Lung (tissue), 11 donors: ENCODE measurements at regions not wholly inside any gene's neighbourhood (a gene's known extent, or its start where the extent isn't known, plus 50 kb on each side); places are given as distances from the start of the nearest gene placed in this dataset.

Experiments
- ATAC-seq: fragments of 200-7000 bp; cut with Tn5 transposase; one replicate; pipeline ENCODE4 v1.9.1; 2020; ENCODE audit warnings: moderate number of reproducible peaks; ENCODE audit not compliant: insufficient read depth, low FRiP score
- DNase-seq, 3 donors: peaks; one replicate each; pipeline ENCODE4 v3.0.0-alpha.2; 2013 to 2017
- H3K27ac ChIP-seq, 2 donors: one replicate each; pipeline ENCODE4 v1.5.1; 2013; ENCODE audit warnings: mild to moderate bottlenecking in 2 of 2, moderate library complexity in 2 of 2, control low read depth in 1 of 2, inconsistent platforms in 1 of 2, low read depth in 1 of 2, low read length in 1 of 2
- H3K27me3 ChIP-seq, 3 donors: one replicate each; pipeline ENCODE4 v1.5.1; 2013; ENCODE audit warnings: low read length in 2 of 3; ENCODE audit not compliant: control insufficient read depth in 3 of 3, insufficient read depth in 3 of 3
- H3K36me3 ChIP-seq, 4 donors: one replicate each; pipeline ENCODE4 v1.5.1; 2013; ENCODE audit warnings: low read length in 4 of 4, mild to moderate bottlenecking in 1 of 4, moderate library complexity in 1 of 4; ENCODE audit not compliant: control insufficient read depth in 4 of 4, insufficient read depth in 4 of 4
- H3K4me1 ChIP-seq, 5 donors: one replicate each; pipeline ENCODE4 v1.5.1; 2013; ENCODE audit warnings: low read length in 5 of 5, mild to moderate bottlenecking in 2 of 5, moderate library complexity in 1 of 5; ENCODE audit not compliant: control insufficient read depth in 5 of 5, insufficient read depth in 5 of 5
- H3K4me3 ChIP-seq: one replicate; pipeline ENCODE4 v1.5.1; 2013; ENCODE audit warnings: mild to moderate bottlenecking, control low read depth, moderate library complexity
- H3K9ac ChIP-seq, 2 donors: one replicate each; pipeline ENCODE4 v1.5.1; 2013; ENCODE audit warnings: low read length in 2 of 2, control low read depth in 1 of 2; ENCODE audit not compliant: insufficient read depth in 1 of 2
- H3K9me3 ChIP-seq, 4 donors: one replicate each; pipeline ENCODE4 v1.5.1; 2013; ENCODE audit warnings: low read length in 3 of 4, mild to moderate bottlenecking in 1 of 4, moderate library complexity in 1 of 4; ENCODE audit not compliant: control insufficient read depth in 4 of 4, insufficient read depth in 3 of 4
- WGBS, 2 donors: extraction: QIAGEN DNeasy Blood & Tissue Kit; methylation state at CpG; one replicate each; pipeline ENCODE4 v1.1.7; 2013; 5-methylcytosine and 5-hydroxymethylcytosine counted together
- TF ChIP-seq, protein P1 (sequence below): IDR thresholded peaks from 2 replicates; pipeline ENCODE4 v1.5.1; 2012; ENCODE audit warnings: mild to moderate bottlenecking; ENCODE audit errors: control extremely low read depth, extremely low read depth
- donor health status: control.
- donor health status: control.
- donor health status: Bipolar disorder and iron deficiency.
- donor health status: healthy.
- donor health status: DM: yes; HTN: yes; CAD: no.

- H3K4me3 ChIP-seq, result no peak overlapping the region
- peaks cover 0 to 3% (median 0%) of the 10 kb centered on the region in 4 donors for H3K36me3 ChIP-seq
- TF ChIP-seq, protein P1, sequence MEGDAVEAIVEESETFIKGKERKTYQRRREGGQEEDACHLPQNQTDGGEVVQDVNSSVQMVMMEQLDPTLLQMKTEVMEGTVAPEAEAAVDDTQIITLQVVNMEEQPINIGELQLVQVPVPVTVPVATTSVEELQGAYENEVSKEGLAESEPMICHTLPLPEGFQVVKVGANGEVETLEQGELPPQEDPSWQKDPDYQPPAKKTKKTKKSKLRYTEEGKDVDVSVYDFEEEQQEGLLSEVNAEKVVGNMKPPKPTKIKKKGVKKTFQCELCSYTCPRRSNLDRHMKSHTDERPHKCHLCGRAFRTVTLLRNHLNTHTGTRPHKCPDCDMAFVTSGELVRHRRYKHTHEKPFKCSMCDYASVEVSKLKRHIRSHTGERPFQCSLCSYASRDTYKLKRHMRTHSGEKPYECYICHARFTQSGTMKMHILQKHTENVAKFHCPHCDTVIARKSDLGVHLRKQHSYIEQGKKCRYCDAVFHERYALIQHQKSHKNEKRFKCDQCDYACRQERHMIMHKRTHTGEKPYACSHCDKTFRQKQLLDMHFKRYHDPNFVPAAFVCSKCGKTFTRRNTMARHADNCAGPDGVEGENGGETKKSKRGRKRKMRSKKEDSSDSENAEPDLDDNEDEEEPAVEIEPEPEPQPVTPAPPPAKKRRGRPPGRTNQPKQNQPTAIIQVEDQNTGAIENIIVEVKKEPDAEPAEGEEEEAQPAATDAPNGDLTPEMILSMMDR, result no peak
- H3K4me1 ChIP-seq, result no peaks in the 10 kb centered on the region
- 63 to 72% methylated on average over 8 of the region's 8 CpGs for WGBS, 2 donors
- ATAC-seq, result no peak
- no peaks in the 10 kb centered on the region for H3K27me3 ChIP-seq
- no peak for DNase-seq
- H3K27ac ChIP-seq, result no peak overlapping the region
- H3K9me3 ChIP-seq, result peaks cover 0 to 23% (median 0%) of the 10 kb centered on the region in 4 donors
- H3K9ac ChIP-seq, result no peak overlapping the region
Measured at GRCh38 chr14:104516906-104517305, 62.7 kb upstream of the C14orf180 start.

- no peaks in the 10 kb centered on the region for H3K27me3 ChIP-seq
- no peak overlapping the region for H3K9ac ChIP-seq
- peaks cover 0 to 3% (median 0%) of the 10 kb centered on the region in 4 donors for H3K36me3 ChIP-seq
- ATAC-seq, result no peak
- no peak overlapping the region for H3K4me3 ChIP-seq
- peaks cover 0 to 23% (median 0%) of the 10 kb centered on the region in 4 donors for H3K9me3 ChIP-seq
- TF ChIP-seq, protein P1, result no peak
- 82 to 85% methylated on average over 8 of the region's 8 CpGs for WGBS, 2 donors
- H3K4me1 ChIP-seq, result no peaks in the 10 kb centered on the region
- DNase-seq, result no peak
- no peak overlapping the region for H3K27ac ChIP-seq
Measured at GRCh38 chr14:104517426-104517825, 62.1 kb upstream of the C14orf180 start.

DNA sequence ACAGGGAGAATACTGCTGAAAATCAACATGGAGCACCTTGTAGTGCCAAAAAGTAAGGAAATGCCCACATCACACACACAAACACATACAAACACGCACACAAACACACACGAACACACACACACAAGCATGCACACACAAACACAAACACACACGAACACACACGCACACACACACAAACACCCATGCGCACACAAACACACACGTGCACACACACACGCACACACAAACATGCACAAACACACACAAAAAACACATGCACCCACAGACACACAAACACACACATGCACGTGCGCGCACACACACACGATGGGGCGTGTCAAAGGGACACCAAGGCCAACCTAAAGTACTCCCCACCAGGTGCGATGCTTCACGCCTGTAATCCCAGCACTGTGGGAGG is 61.7 kb upstream of the C14orf180 start:
- peaks cover 0 to 23% (median 0%) of the 10 kb centered on the region in 4 donors for H3K9me3 ChIP-seq
- no peak overlapping the region for H3K9ac ChIP-seq
- no peaks in the 10 kb centered on the region for H3K4me1 ChIP-seq
- TF ChIP-seq, protein P1, result no peak
- H3K27ac ChIP-seq, result no peak overlapping the region
- H3K4me3 ChIP-seq, result no peak overlapping the region
- ATAC-seq (no peak), DNase-seq (no peak)
- peaks cover 0 to 3% (median 0%) of the 10 kb centered on the region in 4 donors for H3K36me3 ChIP-seq
- WGBS, 2 donors, result 87 to 96% methylated on average over 14 of the region's 14 CpGs
- H3K27me3 ChIP-seq, result no peaks in the 10 kb centered on the region
